ENCODE measurements at regions not wholly inside any gene's neighbourhood (a gene's known extent, or its start where the extent isn't known, plus 50 kb on each side); places are given as distances from the start of the nearest gene placed in this dataset.

- Histone ChIP-seq H3K79me2 (ENCODE audit: insufficient read depth) (no peaks in the 10 kb centered on the region), H3K9ac (no peak overlapping the region; the same call in 1 of the 2 replicates), H3K4me3 (ENCODE audit: low read depth in 2 of 2, low read length in 1 of 2) (peak overlapping the region; percentile 57 to 71), H2AFZ (ENCODE audit: low read depth) (peak overlapping the region; percentile 81; the same call in 1 of the 2 replicates), H3K36me3 (replicated peaks in 1 of 2; ENCODE audit: control insufficient read depth in 1 of 2, insufficient read depth in 2 of 2, low read length in 1 of 2) (no peaks in the 10 kb centered on the region), H4K20me1 (ENCODE audit: insufficient read depth) (no peaks in the 10 kb centered on the region), H3K27ac (ENCODE audit: low read depth in 2 of 2, low read length in 1 of 2) (peak overlapping the region in 1 of 2 experiments; percentile 94; a peak in 2 of 4 replicates), H3F3A (replicated peaks; ENCODE audit: insufficient read depth) (no peaks in the 10 kb centered on the region), H3K4me1 (ENCODE audit: control insufficient read depth in 1 of 2, insufficient read depth in 2 of 2, low read depth in 1 of 2, low read length in 1 of 2) (peaks cover 7 to 21% of the 10 kb centered on the region in 2 experiments; a peak in 3 of 4 replicates), H3K27me3 (ENCODE audit: insufficient read depth) (peaks cover 13% of the 10 kb centered on the region), H3K4me2 (peak overlapping the region; percentile 89), H3K9me2 (no peaks in the 10 kb centered on the region), H3K9me3 (no peaks in the 10 kb centered on the region)
- 2% methylated on average over 29 of the region's 29 CpGs for WGBS (ENCODE audit: low lambda C conversion rate)
- ChIA-PET CTCF (interaction anchor here (0.8 to 2.3 kb wide), 7 partner anchors 9 to 440 kb away, joined by 3 to 9 read pairs (median 3); no protein-coding TSS in a partner anchor), POLR2A (no interaction called here)
- TF ChIP-seq YY1 (IDR thresholded peaks at IDR 0.05; ENCODE audit: low read depth) (no peak), CTCF (IDR thresholded peaks at IDR 0.05) (no peak), NFIC (IDR thresholded peaks at IDR 0.05; ENCODE audit: borderline replicate concordance) (no peak), FOSL2 (IDR thresholded peaks at IDR 0.05; ENCODE audit: borderline replicate concordance, low read depth) (no peak), MXI1 (IDR thresholded peaks at IDR 0.05; ENCODE audit: low read depth, low read length) (peak; percentile 46), GATA2 (CRISPR knock-in tag; IDR thresholded peaks at IDR 0.05) (0 out of 2 replicates have a peak, but pooled peaks have one; percentile 13), TCF12 (IDR thresholded peaks at IDR 0.05) (no peak), MEF2A (IDR thresholded peaks at IDR 0.05; ENCODE audit: borderline replicate concordance, low read depth) (no peak), FOXJ3 (CRISPR knock-in tag; IDR thresholded peaks at IDR 0.05) (no peak), GABPA (IDR thresholded peaks at IDR 0.05; ENCODE audit: low read depth) (no peak)
- peak; percentile 79 for DNase-seq
These were observed 145.6 kb upstream of the ZNF536 start for GRCh38 chr19:30226464-30227011.

- Histone ChIP-seq H3K79me2 (ENCODE audit: insufficient read depth) (no peaks in the 10 kb centered on the region), H4K20me1 (ENCODE audit: insufficient read depth) (no peaks in the 10 kb centered on the region), H3K4me1 (ENCODE audit: control insufficient read depth in 1 of 2, insufficient read depth in 2 of 2, low read depth in 1 of 2, low read length in 1 of 2) (peaks cover 7 to 25% of the 10 kb centered on the region in 2 experiments; a peak in 3 of 4 replicates), H3K9ac (peak overlapping the region; percentile 18; the same call in 1 of the 2 replicates), H3K4me2 (peak overlapping the region; percentile 89), H3K27me3 (ENCODE audit: insufficient read depth) (peaks cover 13% of the 10 kb centered on the region), H3K4me3 (ENCODE audit: low read depth in 2 of 2, low read length in 1 of 2) (peak overlapping the region; percentile 57 to 71), H3F3A (replicated peaks; ENCODE audit: insufficient read depth) (no peaks in the 10 kb centered on the region), H3K27ac (ENCODE audit: low read depth in 2 of 2, low read length in 1 of 2) (peak overlapping the region in 1 of 2 experiments; percentile 94; a peak in 2 of 4 replicates), H2AFZ (ENCODE audit: low read depth) (peak overlapping the region; percentile 94; the same call in 1 of the 2 replicates), H3K36me3 (replicated peaks in 1 of 2; ENCODE audit: control insufficient read depth in 1 of 2, insufficient read depth in 2 of 2, low read length in 1 of 2) (no peaks in the 10 kb centered on the region), H3K9me3 (no peaks in the 10 kb centered on the region), H3K9me2 (no peaks in the 10 kb centered on the region)
- ChIA-PET CTCF (interaction anchor here (0.8 to 2.3 kb wide), 6 partner anchors 10 to 369 kb away, joined by 3 to 9 read pairs (median 3); no protein-coding TSS in a partner anchor), POLR2A (no interaction called here)
- 1% methylated on average over 35 of the region's 35 CpGs for WGBS (ENCODE audit: low lambda C conversion rate)
- no peak for DNase-seq
- TF ChIP-seq FOXM1 (IDR thresholded peaks at IDR 0.05; ENCODE audit: low read depth) = no peak
- TF ChIP-seq EZH2phosphoT487 (IDR thresholded peaks at IDR 0.05; ENCODE audit: borderline replicate concordance, low read depth) = no peak
- no peak for TF ChIP-seq REST (IDR thresholded peaks at IDR 0.05; ENCODE audit: low read depth, low read length)
- TF ChIP-seq MXI1 (IDR thresholded peaks at IDR 0.05; ENCODE audit: low read depth, low read length) = peak; percentile 1; the same call in 1 of the 2 replicates
These were observed 145.1 kb upstream of the ZNF536 start for GRCh38 chr19:30227012-30227621.

All from SK-N-SH (cell line).